ENCODE measurements at regions not wholly inside any gene's neighbourhood (a gene's known extent, or its start where the extent isn't known, plus 50 kb on each side); places are given as distances from the start of the nearest gene placed in this dataset.
"Not testable (repeated sequence)": the region's sequence is repeated elsewhere in the genome, so short reads cannot be mapped to it uniquely, and the experiment has no call there.

DNA sequence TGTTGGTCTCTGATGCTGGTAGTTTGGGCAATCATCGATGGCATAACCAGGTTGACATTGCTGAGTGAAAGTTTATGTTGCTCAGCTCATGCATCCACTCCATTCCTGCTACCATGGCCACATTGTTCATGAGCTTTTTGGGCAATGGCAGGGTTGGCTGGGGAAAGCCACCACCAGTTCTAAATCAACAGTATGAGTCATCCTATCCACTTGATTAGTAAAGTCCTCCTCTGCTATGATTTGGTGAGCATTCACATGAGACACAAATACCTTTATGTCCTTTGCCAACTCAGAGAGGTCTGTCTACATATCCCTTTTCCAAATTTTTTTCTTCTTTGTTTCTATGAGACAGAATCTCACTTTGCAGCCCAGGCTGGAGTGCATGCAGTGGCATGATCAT, 129.7 kb upstream of the FBN2 start:
- DNase-seq: no peak

DNA sequence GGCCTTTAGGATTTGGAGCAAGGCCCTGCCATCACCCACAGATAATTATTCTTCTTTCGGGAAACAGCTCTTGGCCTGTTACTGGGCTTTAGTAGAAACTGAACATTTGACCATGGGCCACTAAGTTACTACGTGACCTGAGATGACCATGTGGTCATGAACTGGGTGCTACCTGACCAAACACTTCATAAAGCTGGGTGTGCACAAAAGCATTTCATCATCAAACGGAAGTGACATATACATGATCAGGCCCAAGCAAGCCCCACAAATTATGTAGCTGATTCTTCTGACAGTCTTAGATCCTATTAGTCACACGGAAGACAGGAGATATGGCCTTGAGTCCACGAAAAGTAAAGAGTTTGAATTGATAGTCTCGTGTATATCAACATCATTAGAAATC, 130.9 kb upstream of the FBN2 start:
- DNase-seq: no peak

DNA sequence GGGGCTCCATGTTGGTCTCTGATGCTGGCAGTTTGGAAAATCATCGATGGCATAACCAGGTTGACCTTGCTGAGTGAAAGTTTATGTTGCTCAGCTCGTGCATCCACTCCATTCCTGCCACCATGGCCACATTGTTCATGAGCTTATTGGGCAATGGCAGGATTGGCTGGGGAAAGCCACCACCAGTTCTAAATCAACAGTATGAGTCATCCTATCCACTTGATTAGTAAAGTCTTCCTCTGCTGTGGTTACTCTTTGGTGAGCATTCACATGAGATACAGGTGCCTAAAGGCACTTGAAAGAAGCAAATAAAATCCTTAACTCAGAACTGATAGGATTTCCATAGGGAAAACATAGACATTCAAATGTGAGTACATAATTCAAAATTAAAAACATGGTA, 131.8 kb upstream of the FBN2 start:
- no peak for DNase-seq

DNA sequence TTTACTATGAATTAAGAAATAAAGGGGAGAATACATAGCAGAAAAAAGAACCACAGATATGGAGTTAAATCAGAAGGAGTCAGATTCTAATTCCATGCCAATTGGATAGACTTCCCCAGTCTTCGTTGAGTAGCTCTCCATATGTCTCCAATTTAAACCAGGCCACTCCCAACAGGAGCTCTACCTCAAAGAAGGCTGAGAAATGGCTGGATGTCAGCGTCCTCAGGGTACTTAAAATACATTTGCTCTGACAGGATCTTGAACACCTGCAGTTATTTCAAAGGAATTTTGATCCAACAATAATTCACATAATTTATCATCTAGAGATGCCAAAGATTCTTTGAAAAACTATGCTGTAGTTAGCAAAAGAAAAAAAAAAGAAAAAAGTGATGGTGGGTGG, 133.9 kb upstream of the FBN2 start:
- DNase-seq: peak; percentile 5

DNA sequence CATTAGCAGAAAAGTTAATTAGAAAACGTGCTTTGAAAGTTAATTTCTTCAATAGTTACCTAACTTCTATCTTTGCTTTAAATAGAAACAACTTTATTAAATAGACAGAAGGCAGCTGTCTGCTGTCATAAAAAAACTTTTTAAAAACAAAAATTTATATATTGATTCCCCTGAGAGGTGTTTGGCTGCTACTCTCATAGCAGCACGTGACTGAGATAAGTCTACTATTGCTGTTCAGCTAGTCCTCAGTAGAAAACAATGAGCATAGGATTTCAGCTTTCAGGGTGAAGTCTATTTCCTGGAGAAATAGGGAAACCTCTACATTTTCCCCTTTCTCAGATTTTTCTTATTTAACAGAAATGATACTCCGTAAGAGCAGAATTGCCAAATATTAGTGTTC, 135.0 kb upstream of the FBN2 start:
- DNase-seq: no peak

DNA sequence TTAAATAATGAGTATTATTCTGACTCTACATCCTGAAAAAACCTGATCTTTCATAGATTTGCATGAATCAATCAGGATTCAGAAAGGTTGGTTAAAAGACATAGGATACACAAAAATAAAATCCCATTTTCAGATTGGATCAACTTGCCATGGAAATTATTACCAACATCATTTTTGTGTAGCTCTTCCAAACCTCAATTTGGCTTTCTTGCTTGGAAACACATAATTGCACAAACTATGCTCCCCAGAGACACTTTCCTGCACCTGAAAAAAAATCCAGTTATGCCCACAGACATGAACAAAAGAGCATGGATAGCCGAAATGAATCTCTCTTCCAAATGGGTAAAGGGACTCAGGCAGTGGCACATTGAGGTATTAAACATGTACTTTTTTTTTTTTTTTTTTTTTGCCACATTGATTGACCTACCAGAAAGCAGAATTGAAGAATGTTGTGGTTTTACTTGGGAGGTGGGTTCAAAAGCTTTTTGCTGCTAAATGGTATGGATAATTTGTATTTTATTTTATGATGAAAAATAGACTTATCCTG, 135.4 kb upstream of the FBN2 start:
- DNase-seq: no peak

DNA sequence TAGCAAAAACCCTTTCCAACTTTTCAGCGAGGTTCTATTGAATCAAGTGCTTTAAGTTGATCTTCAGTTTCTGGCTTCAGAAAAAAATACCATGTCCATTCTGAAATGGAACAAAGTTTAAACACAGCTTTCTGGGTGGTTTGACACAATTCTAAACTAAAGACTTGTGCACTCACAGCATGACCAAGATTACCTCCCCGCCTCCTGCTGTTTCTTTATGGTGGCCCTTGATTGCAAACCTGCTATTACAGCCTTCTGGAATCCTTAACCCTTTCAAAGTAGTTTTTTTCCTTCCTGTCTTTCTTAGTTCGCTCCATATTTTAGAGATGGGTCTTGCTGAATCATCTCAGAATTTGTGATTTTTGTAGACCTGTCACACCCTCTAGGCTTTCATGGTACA, 135.9 kb upstream of the FBN2 start:
- no peak for DNase-seq

DNA sequence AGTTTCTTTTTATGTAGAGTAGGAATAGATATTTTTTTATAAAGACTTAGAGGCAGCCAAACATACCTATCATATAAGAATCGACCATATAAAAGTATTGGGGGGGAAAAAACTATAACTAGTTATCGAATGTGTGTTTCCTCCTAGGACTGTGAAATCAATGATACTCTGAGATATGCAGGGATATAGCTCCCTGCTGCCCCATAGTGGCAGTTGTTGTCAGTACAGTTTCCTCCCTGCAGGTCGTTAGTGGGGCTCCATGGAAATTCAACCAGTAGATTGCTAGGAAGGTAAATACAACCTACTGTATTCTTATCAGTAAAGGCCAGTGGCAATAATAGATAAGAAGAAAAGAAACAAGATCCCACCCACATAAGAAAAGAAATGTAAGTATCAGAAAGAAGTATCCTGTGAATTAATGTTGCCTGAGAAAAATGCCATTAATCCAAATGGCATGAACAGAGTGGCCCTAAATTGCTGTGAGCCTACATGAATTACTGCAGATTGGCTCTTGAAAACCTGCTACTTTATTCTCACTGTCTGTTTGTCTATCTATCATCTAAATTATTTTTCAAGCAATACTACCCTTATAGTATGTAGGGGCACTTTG, 136.9 kb upstream of the FBN2 start:
- peak; percentile 55 for DNase-seq

DNA sequence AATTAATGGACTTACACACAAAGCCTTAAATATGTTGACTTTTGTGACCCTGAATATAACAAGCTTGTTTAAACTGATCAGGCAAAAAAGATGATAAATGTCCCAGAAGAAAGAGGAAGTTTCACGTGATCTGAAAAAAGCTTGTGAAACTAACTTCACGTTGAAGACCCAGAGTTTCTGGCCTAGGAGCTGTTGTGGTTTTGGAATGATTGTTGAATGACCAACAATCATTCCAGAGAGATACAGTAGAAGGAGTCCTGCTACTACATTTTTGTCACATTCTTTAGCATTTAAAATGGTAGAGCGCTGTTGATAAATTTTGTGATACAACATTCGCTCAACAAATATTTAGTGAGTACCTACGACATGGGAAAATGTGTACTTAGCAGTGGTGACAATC, 143.1 kb upstream of the FBN2 start:
- DNase-seq: no peak

DNA sequence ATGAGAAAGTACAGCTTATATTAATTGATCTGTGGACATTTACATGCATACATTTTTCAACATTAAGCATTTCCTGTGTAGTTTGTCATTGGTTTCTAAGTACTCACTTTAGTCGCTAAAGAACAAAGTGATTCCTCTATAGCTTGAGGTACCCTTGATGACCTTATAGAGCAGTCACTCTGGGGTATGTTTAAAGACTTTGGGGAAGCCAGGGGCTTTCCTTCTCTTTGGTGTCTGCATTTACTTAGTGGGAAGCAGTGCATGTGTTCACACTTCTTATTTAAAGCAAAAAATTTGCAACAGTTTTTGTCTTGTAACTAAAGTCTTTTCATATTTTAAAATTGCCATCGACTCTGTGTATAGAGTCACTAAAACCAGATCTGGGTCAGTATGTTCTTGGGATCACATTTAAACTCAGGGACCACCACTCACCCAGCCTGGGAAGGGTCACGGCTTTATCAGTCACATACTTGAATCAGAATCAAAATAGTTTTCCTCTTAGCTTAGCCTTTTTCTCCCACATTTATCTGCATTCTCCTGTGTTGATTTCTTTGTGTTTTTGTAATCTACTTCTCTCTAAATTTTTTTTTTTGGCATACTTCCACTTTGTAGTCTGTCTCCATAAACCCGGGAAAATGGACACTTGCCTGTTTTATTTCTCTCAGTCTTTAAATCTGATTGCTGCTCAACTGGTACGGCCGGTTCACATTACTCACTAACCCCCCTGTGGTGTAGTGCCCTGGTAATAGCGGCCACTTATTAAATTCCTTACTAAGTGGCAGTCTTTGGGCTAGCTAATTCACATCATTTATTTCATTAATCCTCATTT, 143.9 kb upstream of the FBN2 start:
- DNase-seq: no peak

DNA sequence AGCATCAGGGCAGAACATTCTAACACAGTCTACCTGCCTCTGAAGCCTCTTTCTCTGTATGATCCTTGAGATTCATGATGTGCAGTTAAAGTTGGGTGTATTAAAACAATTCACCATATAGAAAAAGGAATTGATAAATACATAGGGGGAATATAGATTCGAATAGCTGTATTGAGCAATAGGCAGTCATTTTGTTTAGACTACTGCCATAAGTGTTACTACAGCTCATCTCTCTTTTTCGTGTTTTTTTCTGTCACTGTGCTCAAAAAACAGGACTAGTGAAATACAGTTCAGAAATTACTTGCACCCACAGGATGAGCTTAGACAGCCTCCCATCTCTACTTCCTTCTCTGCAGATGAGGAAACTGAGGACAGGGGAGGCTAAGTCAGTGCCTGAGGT, 144.6 kb upstream of the FBN2 start:
- no peak for DNase-seq

DNA sequence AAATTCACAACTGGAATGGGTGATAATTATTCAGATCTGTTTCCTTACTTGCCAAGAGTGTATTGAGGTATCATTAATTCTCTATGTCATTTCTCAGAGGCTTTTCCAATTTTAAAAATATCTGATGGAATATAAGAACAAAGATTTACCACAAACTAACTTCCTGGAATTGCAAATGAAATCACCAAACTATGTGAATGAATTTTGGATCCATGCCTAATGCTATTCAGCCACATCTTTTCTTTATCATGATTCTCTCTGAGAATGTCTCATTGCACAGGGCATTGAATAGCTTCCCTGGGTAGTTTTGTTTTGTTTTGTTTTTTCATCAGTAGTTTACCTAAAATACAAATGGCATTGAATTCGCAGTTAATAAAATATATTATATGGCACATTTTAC, 146.9 kb upstream of the FBN2 start:
- DNase-seq: no peak

DNA sequence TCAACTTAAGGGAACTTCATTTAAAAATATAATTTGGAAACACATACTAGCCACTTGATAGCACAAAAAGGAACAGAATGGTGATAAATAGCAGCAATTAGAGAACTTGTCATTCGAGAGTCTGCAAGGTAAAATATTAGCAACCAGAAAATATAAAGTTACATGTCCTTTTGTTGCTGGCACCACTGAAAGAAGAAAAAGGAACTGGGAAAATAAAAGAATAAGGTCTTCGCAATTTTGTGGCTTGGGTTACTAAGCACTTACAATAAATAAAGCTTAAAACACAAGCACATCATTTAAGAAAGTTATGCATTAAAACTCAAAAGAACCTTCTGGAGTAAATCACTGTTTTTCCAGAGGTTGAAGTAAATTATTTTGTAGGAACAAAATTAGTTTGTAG, 149.9 kb upstream of the FBN2 start:
- no peak for DNase-seq

DNA sequence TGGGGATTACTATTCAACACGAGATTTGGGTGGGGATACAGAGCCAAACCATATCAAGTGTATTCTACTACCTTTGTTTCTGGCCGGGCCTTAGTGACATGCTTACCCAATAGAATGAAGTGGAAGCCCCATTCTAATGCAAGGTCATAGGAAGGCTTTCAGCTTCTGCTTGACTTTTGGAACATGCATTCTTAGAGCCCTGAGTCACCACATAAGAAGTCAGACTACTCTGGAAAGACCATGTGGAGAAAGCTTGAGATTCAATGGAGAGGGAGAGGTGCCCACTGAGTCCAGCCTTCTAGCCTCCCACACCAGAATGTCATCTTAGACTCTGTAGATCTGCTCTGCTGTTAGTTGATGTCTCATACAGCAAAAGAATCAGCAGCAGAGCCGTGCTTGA, 155.7 kb upstream of the FBN2 start:
- no peak for DNase-seq

DNA sequence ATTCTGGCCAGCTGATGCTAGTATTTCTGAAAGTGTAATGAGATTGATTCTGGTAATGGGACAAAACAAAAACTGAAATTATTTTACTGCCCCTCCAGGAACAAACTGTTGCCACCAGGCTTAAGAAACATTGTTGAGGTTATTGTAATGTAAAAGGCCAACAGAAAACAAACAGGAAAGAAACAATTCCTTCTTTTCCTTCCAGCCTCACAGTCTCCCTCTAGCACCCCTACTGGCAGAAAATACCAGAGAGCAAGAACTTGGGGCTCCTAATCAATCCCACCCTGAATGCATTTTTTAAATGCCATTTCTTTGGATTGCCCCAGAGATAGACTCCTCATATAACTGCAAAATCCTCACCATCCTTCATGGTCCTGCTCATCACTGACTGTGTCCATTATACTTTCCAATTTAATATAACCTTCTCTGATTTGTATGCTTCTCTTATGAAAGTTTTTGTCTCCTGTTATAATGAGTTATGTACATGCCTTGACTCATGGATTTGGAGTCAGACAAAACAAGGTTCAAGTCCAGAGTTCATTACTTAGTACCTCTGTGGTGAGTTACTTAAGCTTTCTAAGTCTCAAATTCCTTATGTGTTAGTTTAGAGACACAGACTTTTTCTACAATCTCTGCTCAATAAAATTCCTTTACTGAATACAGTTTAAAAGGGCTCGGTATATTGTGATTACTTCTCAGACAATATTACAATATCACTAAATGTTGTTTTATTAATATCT, 157.9 kb upstream of the FBN2 start:
- no peak for DNase-seq

DNA sequence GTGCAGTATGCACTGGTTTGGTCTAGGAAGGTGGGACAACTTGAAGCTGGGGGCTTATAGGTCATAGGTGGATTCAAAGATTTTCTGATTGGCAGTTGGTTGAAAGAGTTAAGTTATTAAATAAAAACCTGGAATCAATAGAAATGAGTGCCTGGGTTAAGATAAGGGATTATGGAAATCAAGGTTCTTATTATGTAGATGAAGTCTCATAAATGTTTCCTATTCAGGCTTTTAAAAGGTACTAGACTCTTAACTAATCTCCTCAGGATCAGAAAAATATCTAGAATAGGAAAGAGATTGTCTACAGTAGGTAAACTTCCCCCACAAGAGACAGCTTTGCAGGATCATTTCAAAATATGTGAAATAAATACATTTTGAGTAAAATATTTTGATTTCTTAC, 163.3 kb upstream of the FBN2 start:
- no peak for DNase-seq

DNA sequence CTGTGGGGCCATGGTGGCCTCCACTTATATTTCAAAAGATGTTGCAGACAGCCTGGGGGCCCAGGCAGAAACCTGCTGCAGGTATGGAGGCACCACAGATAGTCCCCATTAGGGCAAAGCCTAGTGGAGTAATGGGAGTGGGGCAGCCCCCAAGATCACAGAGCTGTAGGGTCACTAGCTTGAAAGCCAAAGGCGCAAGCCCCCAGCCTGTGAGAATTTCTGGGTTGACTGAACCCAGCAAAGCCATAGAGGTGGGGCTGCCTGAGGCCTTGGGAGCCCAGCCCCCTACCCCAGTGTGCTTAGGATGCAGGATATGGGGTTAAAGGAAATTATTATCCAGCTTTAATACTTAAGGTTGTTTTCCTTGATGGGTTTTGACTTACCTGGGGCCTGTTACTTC, 165.3 kb upstream of the FBN2 start:
- no peak for DNase-seq

DNA sequence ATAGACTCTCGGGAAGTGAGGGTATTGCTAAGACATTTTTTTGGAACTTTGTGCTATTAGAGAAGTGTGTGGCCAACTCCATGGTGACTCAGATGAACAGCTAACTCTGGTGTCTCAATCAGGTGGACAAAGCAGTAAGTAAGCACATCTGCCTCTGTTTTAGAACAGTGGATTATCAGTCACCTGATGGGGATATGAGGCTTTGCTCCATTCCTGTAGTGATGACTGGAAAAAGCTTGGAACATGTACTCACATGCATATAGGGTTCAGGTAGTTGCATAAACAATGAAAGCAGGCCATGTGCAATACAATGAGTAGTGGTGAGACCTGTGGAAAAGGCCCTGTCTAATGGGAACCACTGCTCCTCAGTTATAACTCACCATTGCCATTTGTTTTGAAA, 168.2 kb upstream of the FBN2 start:
- no peak for DNase-seq

DNA sequence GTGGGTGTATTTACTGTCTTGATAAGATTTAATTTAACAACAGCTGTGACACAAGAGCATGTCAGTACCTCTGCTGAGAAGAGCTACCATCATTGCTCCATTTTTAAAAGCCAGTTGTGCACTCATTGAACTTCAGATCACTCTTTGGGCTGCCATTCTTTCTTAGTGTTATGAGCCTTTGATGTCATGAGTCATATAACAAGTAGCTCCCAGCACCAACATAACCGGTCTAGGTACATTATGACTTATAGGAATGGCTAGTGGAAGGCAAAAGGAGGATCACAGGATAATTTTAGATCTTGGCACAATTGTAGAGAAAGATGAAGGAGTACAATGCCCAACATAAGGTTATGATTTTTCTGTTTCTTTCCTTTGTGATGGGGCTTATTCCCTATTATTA, 170.8 kb upstream of the FBN2 start:
- DNase-seq: no peak

DNA sequence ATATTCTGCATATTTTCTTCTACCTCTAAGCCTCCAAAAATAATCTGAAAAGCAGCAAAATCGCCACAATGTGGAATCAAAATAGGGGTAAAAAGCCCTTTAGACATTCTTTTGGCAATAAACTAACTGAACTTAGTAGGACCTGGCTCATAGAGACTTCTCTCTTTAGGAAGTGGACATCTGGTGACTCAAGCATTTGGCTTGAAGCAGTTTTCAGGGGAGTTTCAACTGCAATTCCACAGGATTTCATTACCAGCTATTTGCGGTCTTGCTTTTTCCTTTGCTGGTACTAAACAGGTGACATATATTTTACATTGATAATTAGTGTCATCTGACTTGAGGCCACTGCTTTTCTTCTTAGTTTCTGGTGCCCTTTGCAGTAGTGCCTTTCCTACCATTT, 173.2 kb upstream of the FBN2 start:
- no peak for DNase-seq

DNA sequence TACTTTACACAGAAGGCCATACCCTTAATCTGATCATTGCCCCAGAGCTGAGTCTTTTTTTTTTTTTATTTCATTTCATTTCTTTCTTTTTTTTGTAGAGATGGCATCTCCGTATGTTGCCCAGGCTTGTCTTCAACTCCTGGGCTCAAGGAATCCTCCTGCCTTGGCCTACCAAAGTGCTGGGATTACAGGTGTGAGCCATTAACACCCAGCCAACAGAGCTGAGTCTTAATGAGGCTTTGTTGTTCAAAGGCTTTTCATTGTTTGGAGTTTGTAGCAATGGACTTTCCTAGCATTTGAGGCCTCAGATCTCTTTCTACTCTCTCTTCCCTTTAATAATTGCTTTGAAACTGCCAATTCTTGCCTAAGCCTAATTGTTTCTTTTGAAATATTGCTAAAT, 176.5 kb upstream of the FBN2 start:
- DNase-seq: no peak

DNA sequence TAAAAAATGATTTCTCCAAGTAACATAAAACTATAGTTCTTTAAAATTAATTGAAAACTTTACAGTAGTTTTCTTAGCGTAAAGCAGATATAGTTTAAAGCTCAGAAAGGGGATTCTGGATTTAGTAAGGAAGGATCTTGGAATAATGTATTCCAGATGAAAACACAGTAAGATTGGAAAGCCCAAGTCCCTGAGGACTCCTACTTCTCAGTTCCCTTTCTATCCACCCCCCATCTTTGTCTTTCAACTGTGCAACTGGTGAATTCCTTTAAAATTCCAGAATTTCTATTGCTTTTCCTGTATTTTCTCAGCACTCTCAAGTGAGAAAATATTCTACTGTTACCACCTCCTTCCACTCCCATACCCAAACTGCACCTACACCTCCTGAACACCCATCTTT, 184.5 kb upstream of the FBN2 start:
- no peak for DNase-seq

DNA sequence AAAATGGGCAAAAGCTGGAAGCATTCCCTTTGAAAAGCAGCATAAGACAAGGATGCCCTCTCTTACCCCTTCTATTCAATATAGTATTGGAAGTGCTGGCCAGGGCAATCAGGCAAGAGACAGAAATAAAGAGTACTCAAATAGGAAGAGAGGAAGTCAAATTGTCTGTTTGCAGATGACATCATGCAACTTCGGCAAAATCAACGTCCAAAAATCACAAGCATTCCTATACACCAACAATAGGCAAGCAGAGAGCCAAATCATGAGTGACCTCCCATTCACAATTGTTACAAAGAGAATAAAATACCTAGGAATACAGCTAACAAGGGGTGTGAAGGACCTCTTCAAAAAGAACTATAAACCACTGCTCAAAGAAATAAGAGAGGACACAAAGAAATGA, 192.0 kb upstream of the FBN2 start:
- not testable (repeated sequence) for DNase-seq

DNA sequence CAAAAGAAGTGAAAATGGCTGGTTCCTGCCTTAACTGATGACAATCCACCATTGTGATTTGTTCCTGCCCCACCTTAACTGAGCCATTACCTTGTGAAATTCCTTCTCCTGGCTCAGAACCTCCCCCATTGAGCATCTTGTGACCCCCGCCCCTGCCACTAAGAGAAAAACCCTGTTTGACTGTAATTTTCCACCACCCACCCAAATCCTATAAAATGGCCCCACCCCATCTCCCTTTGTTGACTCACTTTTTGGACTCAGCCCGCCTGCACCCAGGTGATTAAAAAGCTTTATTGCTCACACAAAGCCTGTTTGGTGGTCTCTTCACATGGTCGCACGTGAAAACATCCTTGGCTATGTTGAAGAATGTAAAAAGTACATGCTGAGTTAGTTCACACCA, 197.6 kb upstream of the FBN2 start:
- DNase-seq: not testable (repeated sequence)
